Renal cortex interstitium (tissue), 11 donors: ENCODE measurements at regions not wholly inside any gene's neighbourhood (a gene's known extent, or its start where the extent isn't known, plus 50 kb on each side); places are given as distances from the start of the nearest gene placed in this dataset.
"Not testable (repeated sequence)": the region's sequence is repeated elsewhere in the genome, so short reads cannot be mapped to it uniquely, and the experiment has no call there.

Source experiments
- DNase-seq, 11 donors: peaks; one replicate each; pipeline ENCODE4 v3.0.0-alpha.2; 2013; ENCODE audit warnings: low read depth in 9 of 11, low spot score in 4 of 11; ENCODE audit errors: extremely low read depth in 1 of 11

GRCh38 chr14:83297361-83297760, 1763.7 kb upstream of the SEL1L start:
- no peak for DNase-seq

DNA sequence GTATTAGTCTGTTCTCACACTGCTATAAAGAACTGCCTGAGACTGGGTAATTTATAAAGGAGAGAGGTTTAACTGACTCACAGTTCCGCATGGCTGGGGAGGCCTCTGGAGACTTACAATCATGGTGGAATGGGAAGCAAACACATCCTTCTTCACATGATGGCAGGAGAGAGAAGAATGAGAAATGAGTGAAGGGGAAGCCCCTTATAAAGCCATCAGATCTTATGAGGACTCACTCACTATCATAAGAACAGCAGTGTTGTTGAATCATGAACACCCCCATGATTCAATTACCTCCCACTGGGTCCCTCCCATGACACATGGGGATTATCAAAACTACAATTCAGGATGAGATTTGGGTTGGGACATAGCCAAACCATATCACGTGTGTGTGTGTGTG, 1764.4 kb upstream of the SEL1L start:
- not testable (repeated sequence) for DNase-seq

GRCh38 chr14:83300476-83301064, 1766.9 kb upstream of the SEL1L start:
- peak; percentile 4 to 30 (median 22) for DNase-seq

DNA sequence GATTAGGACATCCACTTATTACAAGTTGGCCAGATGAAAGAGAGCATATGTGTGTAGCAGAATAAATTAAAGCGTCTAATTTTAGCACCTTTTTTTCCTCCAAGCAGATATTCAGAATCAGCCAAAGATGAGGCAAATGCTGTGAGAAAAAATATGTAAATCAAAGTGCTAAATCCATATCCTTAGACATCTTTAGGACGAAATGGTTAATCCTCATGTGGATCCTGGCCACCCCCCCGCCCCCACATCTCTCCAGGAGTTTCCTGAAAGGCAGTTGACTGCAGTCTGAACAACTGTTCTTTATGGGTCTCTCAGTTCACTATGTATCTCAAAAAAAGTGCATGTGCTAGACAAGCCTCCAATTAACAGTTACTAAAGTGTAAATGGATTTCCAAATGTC, 1768.1 kb upstream of the SEL1L start:
- DNase-seq = no peak

GRCh38 chr14:83309211-83309610, 1775.6 kb upstream of the SEL1L start:
- no peak for DNase-seq

DNA sequence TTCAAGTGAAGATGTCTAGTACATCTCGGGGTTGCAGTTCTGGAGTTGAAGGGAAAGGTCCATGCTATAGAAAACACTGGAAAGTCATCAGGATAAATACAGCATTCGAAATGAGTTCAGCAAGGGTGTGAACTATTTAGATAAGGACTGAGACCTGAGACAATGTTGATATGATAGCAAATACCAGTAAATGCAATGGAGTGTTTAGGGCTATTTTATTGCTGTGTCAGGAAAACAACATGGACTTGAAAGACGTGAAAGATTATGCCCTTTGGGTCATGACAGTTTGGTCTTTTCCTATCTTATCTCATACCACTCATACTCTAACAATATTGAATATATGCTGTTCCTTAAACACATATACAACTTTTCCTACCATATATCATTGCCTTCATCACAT, 1776.2 kb upstream of the SEL1L start:
- no peak for DNase-seq

DNA sequence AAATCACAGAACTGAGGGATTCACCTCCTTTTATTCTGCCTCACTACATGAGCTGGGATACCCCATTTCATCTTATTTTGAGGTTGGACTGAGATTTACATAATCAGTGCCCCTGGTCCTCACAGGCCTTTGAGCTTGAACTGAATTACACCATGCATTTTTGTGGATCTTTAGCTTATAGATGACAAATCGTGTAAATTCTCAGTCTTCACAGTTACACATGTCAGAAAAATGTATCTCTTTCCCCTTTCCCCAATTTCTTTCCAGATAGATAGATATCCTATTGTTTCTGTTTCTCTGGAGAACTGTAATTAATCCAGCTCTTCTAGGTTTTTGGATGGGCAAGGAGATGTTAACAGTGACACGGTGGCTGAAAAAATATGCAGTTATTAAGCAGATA, 1778.9 kb upstream of the SEL1L start:
- no peak for DNase-seq

DNA sequence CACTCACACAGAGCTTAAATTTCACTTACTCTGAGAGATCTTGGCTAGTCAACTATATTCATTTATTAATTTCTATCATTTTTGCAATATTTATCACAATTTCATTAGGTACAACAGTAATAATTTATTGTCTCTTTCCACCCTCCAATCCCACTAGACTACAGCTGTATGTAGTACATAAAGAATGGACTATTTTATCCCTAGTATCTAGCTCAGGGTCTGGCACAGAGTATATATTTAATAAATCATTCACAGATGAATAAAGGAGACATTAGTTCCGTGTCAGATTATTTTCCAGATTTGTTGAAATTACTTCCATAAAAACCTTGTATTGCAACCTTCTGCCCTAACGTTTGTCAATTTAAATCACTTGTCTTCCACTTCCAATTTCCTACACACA, 1781.1 kb upstream of the SEL1L start:
- no peak for DNase-seq

- DNase-seq = no peak
These were observed 1782.7 kb upstream of the SEL1L start for GRCh38 chr14:83316356-83316755.

GRCh38 chr14:83320837-83321236, 1787.2 kb upstream of the SEL1L start:
- no peak for DNase-seq

- no peak for DNase-seq
These were observed 1797.9 kb upstream of the SEL1L start for GRCh38 chr14:83331513-83331912.

GRCh38 chr14:83342590-83342989, 1808.9 kb upstream of the SEL1L start:
- DNase-seq = no peak

DNA sequence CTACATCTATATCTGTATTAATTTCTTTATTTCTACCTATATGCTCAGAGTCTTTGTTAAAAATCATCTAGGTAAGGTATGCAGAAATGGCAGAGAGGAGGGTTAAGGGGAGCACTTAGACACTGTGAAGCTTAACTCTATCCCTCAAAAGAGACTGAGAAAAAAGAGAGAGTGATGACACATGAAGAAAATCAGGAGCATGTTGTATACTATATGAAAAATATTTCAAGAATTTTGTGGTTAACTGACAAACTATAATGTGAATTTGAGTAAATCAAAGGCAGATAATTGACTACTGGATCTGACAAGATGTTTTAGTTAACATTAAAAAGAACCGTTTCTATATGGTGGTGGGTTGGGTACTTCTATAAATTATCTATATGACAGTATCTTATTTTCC, 1814.2 kb upstream of the SEL1L start:
- DNase-seq = no peak

- no peak for DNase-seq
These were observed 1822.0 kb upstream of the SEL1L start for GRCh38 chr14:83355609-83356008.

- DNase-seq = no peak
These were observed 1822.4 kb upstream of the SEL1L start for GRCh38 chr14:83356080-83356479.

DNA sequence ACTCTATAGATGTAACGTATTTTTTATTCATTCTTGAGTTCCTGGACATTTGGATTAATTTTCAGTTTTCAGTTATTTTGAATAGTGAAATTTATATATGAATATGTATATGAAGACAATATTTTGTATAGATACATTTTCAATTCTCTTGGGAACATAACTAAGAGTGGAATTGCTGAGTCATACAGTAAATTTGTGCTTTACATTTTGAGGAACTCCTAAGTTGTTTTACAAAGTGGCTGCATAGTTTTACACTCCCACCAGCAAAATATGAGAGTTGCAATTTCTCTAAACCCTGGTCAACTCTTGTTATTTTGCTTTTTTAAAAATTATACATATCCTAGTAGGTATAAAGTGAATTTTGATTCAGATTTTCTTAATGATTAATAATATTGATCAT, 1838.6 kb upstream of the SEL1L start:
- DNase-seq = no peak

GRCh38 chr14:83379436-83379835, 1845.8 kb upstream of the SEL1L start:
- DNase-seq = no peak

DNA sequence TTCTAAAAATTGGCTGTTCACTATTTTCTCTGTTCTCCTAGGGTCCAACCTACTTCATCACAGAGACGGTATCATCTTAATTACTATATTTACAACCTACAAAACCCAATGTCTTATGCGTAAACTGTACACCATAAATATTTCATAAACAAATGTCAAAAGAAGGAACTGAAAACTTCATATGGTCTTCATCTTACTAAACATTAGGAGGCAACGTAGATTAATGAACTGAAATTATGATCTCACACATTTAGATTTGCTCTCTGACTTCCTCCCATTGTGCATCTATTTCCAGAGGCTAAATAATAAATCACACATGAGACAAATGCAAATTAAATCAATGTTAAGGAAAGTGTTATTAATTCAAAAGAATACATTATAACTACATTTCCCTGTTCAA, 1850.6 kb upstream of the SEL1L start:
- no peak for DNase-seq

DNA sequence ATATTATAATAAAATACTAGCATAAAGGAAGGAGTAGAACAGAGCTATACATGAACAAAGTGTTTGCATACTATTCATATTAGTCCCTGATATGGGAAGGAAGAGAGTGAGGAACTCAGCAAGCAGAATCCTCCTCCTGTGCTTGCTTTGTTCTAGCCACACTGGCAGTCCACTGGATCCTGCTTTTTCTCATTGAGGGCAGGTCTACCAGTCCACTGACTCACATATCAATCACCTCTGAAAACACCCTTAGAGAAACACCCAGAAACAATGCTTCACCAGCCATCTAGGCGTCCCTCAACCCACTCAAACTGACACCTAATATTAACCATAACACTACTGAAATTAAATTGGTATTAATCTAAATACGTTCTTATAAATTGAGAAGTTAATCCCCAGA, 1861.7 kb upstream of the SEL1L start:
- no peak for DNase-seq

DNA sequence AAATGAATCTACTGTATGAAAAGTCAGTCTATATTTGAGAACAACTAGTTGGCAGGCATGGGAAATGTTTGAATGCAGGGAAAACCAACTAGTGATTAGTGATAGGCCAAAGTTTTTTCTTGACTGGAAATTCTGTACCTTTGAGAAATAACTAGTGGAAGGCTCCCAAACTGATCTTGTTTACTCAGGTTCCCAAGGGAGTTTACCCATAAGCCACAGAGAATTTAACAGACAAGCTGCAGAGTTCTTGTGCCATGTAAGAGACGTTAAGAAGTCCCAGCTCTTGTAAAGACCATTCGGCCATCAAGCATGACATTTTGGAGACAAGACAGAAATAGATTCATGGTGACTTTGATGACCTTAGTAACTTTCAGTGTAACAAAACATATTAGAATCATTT, 1882.8 kb upstream of the SEL1L start:
- DNase-seq = no peak

- DNase-seq = no peak
These were observed 1885.8 kb upstream of the SEL1L start for GRCh38 chr14:83419420-83419819.

- no peak for DNase-seq
These were observed 1888.1 kb upstream of the SEL1L start for GRCh38 chr14:83421711-83422110.
